LoVo (cell line): ENCODE measurements at regions not wholly inside any gene's neighbourhood (a gene's known extent, or its start where the extent isn't known, plus 50 kb on each side); places are given as distances from the start of the nearest gene placed in this dataset.
"Not testable (repeated sequence)": the region's sequence is repeated elsewhere in the genome, so short reads cannot be mapped to it uniquely, and the experiment has no call there.

ENCODE experiments used
- DNase-seq: peaks from one replicate; pipeline ENCODE4 v3.0.0-alpha.2; 2016; ENCODE audit warnings: low spot score

DNA sequence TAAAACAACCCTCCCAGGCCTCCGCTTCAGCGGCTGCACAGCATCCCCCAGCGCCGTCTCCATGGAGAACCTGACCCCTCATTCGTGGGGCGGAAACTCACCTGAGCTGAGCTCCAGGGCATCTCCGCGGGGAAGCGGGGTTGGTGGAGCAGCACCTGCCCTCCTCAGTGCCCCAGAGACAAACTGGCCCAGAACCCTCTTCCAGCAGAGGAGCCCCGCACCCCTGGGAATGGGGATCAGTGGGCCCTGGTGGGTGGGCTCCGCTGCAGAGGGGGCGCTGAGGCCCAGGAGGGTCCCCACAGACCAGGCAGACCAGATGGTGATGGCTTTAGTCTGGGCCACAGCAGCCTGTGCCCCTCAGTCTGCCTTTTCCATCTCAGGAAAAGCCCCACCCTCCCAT lies 261.2 kb downstream of the ADGRD1 start:
- not testable (repeated sequence) for DNase-seq

DNA sequence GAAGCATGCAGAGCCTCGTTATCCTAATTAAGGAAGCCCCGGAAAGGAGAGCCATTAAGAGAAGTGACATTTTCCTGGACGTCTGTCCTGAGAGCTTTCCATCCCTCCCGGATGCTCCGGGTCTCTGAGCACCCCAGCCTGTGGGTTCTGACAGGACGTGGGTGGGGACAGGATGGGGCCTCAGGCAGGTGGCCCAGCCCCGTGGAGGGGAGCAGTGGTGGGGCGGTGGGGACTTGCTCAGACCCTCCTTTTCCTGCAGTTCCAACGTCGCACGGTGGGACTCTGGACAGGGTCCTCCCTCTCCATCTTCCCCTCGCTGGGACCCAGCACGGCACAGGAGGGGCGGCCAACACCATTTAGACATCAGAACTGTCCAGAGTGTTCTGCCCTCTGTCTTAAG lies 262.9 kb downstream of the ADGRD1 start:
- DNase-seq, result not testable (repeated sequence)

GRCh38 chr12:131217024-131217586 lies 263.4 kb downstream of the ADGRD1 start:
- DNase-seq, result no peak

DNA sequence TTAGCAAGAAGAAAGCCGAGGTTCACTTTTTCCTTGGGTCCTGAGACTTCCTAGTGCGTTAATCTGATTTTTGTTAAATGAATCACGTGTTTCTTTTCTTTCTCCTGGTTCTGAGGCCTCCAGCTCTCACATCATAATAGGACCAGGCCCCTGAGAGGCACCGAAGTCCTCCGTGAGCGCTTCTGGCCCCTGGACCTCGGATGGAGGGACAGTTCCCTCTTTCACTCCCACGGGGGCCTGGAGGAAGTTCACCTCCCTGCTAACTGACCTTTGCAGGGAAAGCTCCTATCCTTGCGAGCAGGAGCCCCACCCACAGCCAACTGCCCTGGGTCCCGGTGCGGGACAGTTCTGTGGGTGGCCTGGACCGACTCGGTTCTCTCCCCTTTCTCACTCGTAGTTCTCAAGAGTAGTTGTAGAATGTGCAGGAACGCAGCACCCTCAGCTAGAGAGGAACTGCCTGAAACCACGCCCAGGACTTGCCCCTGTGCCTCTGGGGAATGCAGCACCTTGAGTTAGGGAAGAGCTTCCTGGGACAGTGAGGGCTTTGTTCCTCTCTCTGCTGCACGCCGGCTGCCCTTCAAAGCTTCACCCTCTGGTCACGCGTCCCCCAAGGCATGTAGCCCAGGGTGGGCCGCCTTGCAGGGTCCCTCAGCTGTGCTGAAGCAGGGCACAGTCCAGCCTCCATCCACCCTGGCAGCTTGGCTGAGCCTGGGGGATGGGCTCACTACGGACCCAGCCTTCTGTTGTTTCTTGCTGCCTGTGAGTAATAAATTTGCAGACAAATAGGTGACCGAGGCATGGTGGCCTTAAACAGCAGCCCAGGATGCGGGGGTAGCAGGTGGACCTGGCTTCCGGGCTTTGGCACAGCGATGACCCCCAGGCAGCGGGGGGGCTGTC lies 264.6 kb downstream of the ADGRD1 start:
- DNase-seq, result no peak

DNA sequence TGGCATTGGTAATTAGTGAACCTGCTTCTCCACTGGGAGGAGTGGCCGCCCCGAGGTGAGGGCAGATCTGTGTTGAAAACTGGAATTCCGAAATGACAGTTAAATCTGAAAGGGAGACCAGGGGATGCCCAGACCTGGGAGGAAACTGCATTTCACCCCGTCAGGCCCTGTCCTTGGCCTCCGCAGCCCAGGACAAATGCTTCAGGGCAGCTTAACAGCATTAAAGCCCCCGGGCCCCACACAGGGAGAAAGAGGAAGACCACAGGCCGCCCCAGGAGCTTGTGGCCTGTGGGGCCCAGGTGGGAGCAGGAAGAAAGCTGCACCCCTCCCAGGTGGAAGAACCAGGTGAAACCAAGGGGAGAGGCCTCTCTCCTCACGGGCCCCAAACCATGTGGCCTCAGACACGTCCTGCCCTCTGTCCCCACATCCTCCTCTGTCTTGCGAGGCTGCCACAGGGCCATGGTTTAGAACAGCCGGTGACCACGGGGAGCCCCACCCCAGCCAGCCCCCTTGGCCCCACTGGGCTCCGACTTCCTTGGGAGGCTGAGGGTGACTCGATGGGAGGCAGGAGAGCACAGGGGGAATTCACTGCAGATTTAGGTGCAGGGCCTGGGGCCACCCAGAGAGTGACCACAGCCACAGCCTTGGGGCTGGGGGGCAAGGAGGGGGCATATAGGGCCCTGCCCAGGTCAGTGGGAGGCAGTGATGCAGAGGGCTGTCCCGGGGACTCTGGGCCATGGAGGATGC lies 265.4 kb downstream of the ADGRD1 start:
- DNase-seq, result no peak

DNA sequence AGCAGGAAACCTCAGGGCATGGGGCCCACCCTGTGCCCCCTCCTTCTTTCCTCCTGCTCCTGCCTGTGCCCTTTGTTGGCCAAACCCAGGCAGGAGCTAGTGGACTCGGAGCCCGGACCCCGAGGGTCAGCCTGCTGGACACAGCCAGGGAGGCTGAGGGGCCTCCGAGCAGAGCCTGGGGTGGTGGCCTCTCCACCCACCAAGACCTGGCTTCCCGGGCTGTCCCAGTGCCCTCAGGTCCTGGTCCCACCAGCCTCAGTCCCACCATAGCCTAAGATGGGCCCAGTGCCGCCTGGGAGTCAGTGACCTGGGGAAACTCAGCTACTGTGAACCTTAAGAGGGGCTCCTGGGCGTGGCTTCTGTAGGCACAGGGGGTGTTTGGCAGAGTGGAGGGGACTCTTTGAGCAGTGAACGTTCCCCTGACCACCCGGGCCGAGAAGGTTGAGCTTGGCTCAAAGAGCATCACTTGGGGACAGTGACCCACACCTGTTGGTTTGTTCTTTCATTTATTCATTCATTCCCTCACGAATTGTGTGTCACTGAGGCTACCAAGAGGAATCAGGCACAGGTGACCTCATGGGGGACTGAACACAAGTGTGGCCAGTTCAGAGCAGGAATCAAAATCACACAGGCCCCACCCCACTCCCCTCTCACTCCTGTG lies 266.1 kb downstream of the ADGRD1 start:
- no peak for DNase-seq

GRCh38 chr12:131220331-131220685 lies 266.6 kb downstream of the ADGRD1 start:
- no peak for DNase-seq

- no peak for DNase-seq
Observed at GRCh38 chr12:131221061-131221956, 267.6 kb downstream of the ADGRD1 start.

DNA sequence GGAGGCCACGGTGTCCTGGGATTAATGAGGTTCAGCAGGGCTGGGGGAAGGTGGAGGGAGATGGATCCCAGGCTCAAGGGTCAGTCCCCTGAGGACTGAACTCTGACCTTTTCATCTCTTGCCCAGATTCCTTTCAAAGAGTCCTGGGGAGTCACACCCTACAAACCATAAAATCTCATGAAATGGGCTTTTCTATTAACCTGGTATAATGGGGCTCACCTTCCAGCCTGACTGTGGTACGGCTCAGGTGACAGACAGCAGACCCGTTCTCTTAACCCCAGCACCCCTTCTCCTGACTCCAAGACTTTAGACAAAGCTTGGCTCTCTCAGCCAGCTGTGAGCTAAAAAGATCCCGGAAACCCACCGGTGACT lies 268.2 kb downstream of the ADGRD1 start:
- no peak for DNase-seq

DNA sequence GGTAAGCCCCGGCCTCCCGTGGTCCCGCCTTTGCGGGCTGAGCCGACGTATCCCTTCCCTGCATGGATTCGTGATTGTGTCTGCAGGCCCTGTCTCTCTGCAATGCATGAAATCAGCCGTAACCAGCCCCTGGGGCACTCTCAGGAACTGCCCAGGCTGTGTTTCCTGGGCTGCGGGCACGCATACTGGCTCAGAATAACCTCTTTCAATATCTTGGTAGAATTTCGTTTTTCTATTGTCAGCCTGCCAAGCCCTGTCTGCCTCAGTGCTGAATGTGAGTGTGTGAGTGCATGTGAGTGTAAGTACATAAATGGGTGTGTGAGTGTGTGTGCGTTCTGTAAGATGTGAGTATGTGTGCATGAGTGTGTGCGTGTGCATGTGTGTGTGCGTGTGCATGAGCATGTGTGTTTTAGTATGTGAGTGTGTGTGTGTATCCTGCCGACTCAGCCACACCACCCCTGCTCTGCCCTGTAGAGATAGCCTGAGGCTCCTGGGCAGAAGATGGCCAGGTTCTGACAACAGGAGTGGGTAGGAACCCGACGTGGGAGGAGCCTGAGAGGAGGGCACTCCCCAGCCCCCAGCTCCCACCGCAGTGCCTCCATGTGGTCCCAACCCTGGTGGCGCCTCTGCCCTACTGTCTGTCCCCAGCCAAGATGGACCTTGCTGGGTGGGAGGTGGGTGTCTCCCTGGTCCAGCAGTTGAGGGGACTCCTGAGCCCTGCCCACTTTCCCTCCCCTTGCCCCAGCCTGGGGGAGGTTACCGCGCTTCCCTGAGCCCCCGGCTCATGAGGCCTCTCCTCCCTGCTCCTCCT lies 268.8 kb downstream of the ADGRD1 start:
- DNase-seq, result no peak

DNA sequence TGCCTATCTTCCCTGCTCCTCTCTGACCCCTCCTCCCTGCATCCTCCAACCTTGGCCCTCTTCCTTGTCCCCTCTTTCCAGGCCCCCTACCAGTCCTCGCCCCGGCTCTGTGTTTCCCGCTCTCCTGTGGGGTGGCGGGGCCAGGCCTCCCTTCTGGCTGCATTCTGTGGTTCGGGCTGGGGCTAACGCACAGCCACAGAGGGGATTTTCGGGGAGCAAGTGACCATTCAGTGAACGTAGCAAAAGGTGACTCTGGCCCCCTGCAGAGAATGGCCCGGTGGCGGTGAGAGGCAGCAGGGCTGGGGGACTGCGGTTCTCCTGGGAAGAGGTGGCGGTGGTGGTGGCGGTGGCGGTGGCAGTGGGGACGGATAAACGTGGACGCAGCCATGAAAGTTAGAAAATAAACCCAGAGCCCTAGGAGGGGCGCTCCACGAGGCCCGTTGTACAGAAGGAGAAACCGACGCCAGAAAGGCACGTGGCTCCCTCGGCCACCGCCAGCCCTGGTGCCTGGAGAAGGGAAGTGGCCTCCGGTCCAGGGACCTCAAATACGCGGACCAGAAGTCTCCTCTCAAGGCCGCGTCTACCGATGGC lies 269.6 kb downstream of the ADGRD1 start:
- DNase-seq, result no peak

GRCh38 chr12:131223791-131224225 lies 270.1 kb downstream of the ADGRD1 start:
- DNase-seq, result no peak

GRCh38 chr12:131224226-131225065 lies 270.7 kb downstream of the ADGRD1 start:
- DNase-seq, result not testable (repeated sequence)

DNA sequence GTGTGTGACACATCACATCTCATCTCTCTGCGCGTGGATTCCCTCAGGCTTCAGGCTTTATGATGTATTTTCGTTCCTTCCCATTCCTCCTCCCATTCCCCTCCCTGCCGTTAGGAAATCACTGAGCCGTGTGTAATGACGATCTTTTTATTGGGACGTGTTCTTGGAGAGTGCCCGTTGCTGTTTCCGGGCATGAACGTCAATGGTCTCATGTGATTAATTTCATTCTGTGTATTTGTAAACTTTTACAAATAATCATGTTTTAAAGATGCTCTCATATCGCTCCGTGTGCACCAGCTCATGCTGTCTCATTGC lies 271.3 kb downstream of the ADGRD1 start:
- not testable (repeated sequence) for DNase-seq

DNA sequence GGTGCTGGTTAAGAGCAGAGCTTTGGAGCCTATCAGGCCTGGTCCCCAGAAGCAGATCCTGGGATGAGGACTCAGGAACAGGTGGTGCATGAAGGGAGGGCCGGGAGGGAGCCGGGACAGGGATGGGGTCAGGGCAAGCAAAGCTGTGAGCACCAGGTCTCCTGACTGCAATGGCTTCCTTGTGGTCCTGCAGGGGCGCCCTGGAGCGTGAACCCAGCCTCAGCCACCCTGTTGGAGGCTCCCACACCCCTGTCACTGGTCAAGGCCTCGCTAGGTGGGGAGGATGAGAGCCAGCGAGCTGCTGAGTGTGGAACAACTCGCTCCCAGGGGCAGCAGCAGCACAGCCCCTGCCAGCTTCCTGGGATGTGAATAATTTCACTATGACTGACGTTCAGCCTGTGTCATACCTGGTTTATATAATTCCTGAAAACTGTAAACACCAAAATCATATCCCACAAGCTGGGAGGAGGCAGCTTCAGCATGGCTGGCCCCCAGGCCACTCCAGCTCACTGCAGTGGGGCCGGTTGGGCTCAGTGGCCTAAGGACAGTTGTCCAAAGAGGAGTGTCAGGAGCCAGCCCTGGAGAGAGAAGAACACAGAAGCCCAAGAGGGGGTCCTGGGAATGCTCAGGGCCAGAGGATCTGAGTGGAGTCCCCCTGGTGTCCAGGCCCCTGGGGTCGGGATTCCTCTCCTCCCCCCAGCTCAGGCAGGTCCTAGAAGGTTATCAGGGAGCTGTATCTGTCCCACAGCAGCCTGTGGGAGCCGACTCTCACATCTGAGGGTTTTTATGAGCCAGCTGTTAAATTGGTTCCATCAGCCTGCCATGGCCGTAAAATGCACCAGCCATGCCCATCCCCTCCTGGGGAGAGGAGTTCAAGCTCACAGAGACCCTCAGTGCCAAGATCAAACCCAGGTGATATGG lies 272.9 kb downstream of the ADGRD1 start:
- no peak for DNase-seq

GRCh38 chr12:131227641-131228040 lies 273.9 kb downstream of the ADGRD1 start:
- not testable (repeated sequence) for DNase-seq

DNA sequence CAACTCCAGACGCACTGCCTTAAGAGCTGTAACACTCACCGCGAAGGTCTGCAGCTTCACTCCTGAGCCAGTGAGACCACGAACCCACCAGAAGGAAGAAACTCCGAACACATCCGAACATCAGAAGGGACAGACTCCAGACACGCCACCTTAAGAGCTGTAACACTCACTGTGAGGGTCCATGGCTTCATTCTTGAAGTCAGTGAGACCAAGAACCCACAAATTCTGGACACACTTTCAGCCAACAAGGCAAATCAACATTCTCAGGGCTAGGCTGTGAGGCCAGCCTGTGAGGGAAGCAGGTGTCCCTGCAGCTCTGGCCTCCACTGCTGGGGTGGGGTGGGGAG lies 275.3 kb downstream of the ADGRD1 start:
- DNase-seq, result not testable (repeated sequence)
